Esophagus squamous epithelium (tissue), 4 donors: ENCODE measurements at regions not wholly inside any gene's neighbourhood (a gene's known extent, or its start where the extent isn't known, plus 50 kb on each side); places are given as distances from the start of the nearest gene placed in this dataset.

ENCODE experiments used
- POLR2A ChIP-seq, 4 donors: fragments of 450-650 bp; IDR thresholded peaks; one replicate each; pipeline ENCODE4 v1.6.1; 2017; ENCODE audit warnings: antibody characterized with exemption in 4 of 4, mild to moderate bottlenecking in 4 of 4, moderate library complexity in 3 of 4
- TF ChIP-seq, protein P1 (sequence below), 6 experiments: fragments of 450-650 bp in 4 of 6; fragments of 200-600 bp in 2 of 6; sonication (generic) in 2 of 6; IDR thresholded peaks; one replicate each; pipeline ENCODE4 v1.5.1; 2016 to 2019; ENCODE audit warnings: antibody characterized with exemption in 6 of 6, mild to moderate bottlenecking in 4 of 6, moderate library complexity in 4 of 6

DNA sequence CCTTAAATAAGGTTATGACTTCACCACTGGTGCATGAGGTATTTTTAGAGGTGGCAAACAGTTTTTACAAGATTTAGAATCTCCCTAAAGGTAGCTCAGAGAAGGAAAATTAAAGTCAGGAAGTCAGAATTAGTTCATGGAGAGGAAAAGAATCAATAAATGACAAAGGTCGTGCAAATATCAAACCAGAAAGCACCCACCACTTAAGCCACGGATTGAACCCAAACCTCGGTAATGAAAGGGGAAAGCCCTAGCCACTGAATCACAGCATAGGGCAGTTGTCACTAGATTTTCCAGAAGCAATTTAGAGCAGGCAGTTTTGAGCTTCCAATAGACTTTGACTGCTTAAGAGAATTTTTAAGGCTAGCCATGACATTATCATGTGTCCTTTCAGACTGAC lies 1590.4 kb downstream of the SLITRK1 start:
- TF ChIP-seq, protein P1, sequence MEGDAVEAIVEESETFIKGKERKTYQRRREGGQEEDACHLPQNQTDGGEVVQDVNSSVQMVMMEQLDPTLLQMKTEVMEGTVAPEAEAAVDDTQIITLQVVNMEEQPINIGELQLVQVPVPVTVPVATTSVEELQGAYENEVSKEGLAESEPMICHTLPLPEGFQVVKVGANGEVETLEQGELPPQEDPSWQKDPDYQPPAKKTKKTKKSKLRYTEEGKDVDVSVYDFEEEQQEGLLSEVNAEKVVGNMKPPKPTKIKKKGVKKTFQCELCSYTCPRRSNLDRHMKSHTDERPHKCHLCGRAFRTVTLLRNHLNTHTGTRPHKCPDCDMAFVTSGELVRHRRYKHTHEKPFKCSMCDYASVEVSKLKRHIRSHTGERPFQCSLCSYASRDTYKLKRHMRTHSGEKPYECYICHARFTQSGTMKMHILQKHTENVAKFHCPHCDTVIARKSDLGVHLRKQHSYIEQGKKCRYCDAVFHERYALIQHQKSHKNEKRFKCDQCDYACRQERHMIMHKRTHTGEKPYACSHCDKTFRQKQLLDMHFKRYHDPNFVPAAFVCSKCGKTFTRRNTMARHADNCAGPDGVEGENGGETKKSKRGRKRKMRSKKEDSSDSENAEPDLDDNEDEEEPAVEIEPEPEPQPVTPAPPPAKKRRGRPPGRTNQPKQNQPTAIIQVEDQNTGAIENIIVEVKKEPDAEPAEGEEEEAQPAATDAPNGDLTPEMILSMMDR (IDR thresholded peaks at IDR 0.05): no peak
- TF ChIP-seq POLR2A (IDR thresholded peaks at IDR 0.05): no peak
